GM18907 (cell line): ENCODE measurements at regions not wholly inside any gene's neighbourhood (a gene's known extent, or its start where the extent isn't known, plus 50 kb on each side); places are given as distances from the start of the nearest gene placed in this dataset.

Experiments used
- ATAC-seq: cut with Tn5 transposase; IDR thresholded peaks from one replicate; pipeline ENCODE4 v1.9.1; 2021; ENCODE audit warnings: mild to moderate bottlenecking, moderate library complexity; ENCODE audit not compliant: unreplicated experiment

DNA sequence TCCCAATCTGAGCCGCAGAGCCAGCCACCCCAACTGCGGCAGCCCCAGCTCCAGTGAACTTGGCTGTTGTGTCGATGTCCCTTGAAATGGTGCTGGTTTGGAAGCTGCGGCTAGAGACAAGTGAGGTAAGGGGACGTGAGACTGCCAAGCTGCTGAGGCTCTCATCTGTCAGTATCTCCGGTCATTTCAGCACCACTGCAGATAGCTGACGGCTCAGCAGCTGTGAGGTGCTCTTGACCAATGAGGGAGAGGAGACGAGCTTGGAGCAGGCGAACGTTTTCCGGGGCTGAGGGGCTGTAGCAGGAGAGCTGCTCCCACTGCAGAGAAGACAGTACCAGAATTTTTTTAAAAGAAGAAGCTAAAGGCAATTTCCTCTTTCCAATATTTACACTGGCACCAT, 175.5 kb upstream of the CASK start:
- no peak for ATAC-seq

DNA sequence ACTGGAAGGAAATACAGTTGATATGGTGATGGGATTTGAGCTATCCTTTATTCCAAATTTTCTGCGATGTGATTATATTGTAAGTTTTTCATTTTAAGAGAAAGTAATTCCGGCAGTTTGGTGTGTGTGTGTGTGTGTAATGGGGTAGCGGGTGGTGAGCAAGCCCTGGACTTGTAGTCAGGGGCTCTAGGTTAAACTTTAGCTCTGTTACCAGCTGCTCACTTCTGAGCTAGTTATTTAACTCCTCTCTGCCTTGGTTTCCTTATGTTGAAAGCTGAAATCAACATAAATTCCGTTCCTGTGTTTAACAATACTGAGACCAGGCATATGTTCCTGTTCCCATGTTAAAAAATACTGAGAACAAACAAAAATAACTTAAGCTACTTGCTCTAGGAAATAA, 174.1 kb upstream of the CASK start:
- no peak for ATAC-seq

DNA sequence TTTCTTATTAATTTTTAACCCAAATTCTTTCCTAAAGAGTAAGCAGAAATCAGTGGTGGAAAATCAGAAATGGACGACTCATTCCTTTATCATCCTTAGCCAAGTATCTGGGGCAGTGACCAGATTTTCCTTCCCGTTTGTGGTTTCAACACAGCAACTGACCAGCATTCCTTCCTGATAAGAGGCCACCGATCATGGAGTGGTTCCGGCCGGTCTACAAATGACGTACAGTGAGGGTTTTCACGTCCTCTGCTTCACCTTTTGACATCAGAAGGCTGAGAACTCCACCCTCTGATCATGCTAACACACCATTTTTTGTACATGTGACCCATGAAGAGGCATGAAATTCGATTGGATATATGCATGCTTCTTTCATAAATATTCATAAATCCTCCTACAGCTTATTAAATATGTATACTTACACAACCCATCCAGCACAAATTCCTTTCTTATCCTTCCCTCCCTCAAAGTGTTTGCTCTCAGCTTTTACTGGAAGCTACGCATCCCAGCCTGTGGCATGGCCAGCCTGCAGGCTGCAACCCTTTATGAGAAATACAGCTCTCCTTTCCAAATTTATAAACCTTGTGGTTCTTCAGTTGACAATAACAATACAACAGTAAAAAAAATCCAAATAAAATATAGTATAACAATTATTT, 173.0 kb upstream of the CASK start:
- no peak for ATAC-seq

DNA sequence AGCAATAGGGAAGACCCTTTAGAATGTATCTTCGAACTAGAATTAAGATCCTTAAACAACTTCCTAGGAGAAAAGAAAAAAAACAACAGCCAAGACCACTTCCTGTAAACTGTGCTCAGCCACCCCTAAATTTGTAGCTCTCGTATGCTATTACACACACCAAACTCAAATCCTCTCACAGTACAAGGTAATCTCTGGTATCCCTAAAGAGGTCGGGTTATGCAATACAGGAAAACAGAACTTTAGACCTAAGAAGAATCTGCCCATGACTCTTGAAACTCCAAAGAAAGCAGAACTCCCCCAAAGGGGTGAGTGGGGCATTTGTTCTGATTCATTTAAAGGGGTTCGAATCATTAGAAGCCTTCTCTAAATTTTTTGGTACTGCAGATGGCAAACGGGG, 170.9 kb upstream of the CASK start:
- peak; percentile 28 for ATAC-seq

DNA sequence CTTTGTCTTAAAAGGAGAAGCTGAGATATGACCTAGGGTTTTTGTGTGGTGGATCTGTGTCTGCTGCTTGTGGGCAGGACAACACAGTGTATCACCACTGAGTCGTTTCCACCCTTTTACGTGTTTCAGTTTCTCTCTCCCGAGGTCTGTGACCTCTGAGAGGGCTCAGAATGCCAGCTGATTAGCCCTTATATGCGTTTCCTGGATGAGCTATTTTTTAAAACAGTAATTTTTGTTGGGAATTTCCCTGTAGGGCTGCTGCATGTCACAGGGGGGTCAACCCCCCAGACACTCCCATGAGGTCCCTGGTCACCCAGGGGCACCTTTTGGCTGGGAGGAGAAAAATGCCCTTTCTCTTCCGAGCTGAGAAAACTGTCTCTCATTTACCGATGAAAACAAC, 170.4 kb upstream of the CASK start:
- peak; percentile 64 for ATAC-seq

DNA sequence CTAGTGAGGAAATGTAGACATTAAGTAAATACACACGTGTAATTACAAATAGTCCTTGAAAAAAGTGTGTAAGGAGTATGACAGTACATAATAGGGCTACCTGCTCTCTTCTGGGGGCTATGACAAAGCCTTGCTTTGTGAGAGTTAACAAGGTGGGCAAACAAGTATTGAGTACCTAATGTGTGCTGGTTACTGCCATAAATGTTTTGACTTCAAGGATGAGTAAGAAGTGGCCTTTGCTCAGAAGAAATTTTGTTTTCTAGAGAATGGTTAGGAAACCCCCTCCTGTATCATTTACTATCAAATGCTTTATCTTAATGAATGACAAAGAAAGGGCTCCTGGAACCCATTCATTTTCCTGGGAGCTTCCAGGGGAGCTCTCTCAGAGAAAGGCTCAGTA, 167.0 kb upstream of the CASK start:
- ATAC-seq: no peak

DNA sequence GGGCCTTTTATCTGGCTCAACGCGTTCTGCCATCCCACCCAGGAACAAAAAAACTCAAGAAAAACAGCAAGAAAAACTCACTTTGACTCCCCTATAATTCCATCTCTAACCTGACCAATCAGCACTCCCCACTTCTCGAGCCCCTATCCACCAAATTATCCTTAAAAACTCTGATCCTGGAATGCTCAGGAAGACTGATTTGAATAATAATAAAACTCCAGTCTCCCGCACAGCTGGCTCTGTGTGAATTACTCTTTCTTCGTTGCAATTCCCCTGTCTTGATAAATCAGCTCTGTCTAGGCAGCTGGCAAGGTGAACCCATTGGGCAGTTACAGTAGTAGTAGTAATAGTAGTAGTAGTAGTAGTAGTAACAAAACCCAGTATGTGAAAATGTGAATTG, 165.7 kb upstream of the CASK start:
- ATAC-seq: no peak

DNA sequence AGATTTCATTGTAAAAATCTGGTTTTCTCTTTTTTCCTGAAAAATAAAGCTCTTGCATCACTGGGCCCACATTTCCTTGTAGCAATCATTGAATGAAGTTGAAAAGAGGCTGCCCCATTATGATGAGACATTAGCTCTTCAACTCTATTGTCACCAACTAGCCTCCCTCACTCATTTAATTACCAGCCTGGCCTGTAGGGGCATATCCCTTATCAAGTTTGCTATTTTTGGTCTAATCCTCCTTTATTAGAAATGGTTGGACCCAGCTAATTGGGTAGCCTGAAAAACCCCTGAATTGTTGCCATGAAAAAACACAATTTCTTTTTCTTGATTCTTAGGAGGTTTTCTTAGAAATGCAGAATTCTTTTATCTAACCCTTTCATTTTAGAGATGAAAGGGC, 164.6 kb upstream of the CASK start:
- no peak for ATAC-seq

DNA sequence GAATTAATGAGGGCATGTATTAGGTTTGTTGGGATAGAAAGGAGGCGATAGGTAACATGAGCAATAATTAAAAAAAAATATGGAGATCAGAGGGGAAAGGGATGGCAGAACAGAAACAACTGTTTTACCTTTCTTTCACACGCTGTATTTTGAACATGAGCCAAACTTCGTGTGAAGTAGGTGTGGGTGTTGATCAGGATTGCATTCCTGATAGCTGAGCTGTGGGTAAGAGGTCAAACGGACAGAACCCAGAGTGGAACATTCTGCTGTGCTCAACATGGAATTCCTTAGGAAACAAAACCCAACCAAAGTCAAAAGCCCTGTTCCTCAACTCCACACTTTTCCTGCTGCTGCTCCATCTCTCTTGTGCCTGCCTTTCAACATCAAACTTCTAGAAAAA, 162.5 kb upstream of the CASK start:
- no peak for ATAC-seq

DNA sequence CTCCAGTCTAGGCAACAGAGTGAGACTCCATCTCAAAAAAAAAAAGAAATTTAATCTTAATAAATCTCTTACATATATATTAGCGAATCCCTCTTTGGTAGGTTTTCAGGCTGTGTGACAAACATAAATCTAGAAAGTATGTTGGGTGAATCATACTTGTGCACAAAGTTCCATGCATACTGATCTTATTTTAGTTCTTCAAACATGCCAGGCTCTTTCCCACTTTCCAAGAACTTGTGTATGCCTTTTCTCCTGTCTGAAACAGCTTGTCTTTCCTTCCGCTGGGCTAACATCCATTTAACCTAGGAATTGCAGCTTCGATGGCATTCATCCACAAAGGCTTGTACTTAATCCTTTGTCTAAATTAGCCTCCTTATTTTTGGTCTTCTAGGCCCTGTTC, 156.6 kb upstream of the CASK start:
- ATAC-seq: no peak

DNA sequence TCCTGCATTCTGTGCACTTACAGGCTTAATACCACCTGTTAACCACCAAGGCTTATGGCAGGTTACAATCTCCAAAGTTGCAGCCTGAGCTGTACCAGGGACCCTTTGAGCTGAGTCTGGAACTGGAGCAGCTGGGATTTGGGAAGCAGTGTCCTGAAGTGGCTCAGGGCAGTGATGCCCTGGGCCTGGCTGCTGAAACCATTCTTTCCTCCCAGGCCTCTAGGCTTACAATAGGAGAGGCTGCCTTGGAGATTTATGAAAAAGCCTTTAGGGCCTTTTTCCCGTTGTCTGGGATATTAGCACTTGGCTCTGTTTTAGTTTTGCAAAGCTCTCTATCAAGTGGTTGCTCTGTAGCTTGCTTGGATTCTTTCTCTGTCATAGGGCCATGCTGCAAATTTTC, 154.3 kb upstream of the CASK start:
- ATAC-seq: no peak

DNA sequence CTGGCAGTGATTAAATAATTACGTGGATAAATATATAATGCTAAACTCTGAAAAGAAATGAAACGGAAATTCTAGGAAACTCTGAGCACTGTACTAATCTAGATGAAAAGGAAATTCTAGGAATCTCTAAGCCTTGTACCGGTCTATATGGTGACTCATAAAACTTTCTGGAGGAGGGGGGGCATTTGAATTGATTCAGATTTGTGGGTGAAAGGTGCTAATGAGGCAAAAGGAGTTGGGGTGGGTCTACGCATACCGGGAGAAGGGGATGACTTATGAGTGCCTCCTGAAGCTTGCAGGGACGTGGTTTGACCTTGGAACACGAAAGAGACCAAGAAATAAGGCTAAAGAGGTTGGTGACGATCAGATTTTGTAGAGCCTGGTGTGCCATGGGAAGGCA, 151.7 kb upstream of the CASK start:
- ATAC-seq: no peak

DNA sequence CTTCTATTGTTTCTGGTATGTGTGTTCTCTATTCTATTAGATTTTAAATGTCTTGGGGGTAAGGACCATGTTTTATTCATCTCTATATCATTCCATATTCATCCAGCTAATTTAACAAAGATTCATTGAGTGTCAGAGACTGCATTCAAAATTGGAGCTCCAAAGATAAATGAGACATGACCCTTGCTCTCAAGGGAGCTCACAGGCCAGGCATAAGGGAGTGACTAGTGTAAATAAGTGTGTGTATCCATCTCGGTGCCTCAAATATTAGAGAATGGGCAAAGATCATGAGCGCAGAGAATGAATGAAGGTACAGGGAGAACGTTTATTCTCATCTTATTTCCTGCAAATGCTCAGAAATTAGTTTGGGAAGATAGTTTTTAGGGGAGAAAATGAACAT, 150.1 kb upstream of the CASK start:
- ATAC-seq: no peak

DNA sequence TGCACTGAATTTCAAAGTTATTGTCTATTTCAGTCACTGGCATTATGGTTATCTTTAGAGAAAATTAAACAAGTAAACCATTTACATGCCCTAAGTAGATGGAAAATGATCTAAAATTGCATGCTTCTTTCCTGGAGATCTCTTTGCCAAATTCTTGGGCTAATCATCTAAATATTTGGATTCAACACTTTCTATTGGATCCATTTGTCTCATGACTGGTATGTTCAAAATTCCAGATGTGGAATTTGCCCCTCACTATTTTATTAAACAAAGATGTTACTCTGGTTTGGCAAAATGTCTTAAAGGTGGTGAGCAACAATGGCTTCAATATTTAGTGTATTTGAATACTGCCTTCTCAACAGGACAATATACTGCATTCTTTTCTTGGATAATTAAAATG, 147.5 kb upstream of the CASK start:
- no peak for ATAC-seq

DNA sequence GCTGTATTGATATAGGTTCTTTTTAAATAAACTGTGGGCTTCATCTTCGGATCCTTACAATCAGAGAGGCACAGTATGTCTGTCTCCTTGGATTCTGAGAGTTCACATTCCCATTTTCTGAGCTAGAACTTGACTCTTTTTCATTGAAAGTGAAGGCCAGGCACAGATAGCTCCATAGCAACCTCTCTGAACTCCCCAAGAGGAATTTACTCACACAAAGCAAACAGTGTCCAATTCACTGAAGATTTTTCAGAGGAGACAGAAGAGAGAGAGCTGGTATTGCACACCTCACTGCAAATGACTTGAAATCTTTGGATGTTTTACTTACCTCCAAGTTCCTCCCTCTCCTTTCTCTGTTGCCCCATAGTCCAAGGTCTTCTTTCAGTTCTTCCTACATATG, 130.9 kb upstream of the CASK start:
- no peak for ATAC-seq

DNA sequence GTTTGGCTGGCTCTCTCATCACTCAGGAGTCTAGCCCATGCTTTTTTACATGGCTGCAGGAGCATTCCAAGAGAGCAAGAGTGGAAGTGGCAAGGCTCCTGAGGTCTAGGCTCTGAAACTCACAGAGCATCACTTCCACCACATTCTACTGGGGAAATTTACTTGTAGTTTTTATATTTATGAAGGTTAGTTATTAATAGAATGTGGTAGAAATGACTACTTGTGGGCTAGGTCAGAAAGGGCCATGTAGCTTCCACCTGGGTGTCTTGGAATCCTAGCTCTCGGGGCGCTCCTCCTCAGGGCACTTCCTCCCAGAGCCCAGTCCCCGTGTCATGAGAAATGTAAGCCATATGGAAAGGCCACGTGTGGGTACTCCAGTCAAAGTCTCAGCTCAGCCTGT, 127.0 kb upstream of the CASK start:
- ATAC-seq: peak; percentile 62

DNA sequence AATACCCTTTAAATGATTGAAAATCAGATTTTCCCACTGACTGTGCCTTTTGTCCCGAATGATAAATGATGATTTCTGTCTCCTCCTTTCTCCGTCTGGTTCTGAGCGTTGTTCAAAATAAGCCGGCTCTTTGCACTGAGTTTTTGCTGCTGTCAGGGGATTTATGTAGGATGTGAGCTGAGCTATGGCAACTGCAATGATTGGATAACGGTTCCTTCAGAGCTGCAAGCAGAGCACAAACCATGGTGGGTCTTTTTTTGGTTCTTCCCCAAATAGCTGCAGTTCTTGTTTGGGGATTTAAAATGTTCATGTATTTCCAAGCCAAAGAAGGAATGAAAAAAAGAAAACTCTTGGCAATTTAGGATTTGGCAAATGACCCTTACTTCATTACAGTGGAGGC, 124.5 kb upstream of the CASK start:
- ATAC-seq: no peak

DNA sequence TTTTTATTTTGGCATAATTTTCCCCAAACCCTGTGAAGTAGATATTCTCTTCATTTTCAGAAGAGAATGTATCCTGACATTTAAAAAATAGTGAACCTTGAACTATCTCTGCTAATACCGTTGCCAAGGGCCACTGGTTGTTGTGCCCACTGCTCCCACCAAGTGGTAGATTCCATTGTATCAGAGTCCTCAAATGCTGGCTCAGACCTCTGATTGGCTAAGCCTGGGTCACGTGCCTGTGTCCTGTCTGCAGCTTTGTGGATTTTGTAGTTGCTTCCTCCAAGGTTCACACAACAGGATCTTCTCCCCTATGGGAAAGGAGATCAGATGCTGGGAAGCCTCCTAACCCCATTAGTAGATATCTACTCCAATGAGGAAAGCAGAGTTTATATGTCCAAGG, 104.8 kb upstream of the CASK start:
- ATAC-seq: no peak

DNA sequence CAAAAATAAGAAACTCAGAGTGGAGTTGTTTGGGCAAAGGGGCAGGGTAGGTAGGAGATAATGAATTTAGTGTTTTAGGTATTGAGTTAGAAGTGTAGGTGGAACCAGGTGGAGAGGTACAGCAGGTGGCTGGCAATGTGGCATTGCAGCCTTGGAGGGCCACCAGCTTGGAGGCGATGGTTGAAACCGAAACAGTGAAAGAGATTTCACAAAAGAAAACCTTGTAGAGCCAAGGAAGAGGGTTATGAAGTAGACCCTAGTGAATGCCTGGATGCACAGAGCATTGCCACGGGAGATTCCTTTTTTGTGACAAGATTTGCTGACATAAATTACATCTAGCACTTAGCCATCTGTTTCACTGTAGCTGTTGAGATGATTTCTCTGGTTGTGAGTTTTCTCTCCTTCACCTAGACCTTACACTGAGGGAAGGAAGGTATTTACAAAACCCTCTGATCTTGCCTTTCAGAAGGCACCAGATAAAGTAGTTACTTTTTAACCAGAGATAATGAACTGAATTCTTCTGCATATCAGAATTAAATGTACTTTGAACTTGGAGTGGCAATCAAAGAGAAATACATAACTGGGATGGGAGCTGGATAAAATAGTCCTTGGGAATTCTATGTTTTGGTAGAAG, 104.1 kb upstream of the CASK start:
- no peak for ATAC-seq

DNA sequence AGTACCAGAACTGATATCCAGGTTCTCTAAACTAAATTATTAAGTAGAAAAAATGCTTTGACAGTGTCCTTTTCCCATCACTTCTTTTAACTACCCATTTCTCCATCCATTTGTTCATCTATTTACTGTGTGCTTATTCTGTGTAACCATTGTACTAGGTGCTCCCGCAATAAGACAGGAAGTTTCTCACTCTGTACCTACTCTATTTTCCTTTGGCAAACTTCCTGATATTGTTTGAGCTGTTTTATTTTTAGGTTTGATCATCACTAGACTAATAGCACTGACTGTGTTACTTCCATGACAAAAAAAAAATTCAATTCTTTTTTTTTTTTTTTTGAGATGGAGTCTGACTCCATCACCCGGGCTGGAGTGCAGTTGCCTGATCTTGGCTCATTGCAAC, 102.5 kb upstream of the CASK start:
- no peak for ATAC-seq

DNA sequence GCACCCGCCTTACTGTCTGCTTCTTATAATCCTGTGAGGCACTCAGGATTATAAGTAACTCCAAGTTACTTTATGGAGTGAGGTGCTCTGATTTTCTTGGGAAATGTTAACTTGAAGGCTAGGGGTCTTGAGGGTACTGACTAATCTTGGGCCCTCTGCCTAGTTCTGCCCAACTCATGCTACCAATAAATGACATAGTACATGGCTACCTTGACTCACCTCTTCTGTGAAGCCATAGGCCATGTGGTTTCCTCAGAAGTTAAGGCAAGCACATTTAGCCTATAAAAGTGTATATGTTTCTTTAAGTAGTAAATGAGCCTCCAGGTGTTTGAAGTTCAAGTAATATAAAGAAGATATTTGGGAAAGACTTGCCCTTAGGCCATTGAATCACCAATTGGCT, 99.8 kb upstream of the CASK start:
- no peak for ATAC-seq

DNA sequence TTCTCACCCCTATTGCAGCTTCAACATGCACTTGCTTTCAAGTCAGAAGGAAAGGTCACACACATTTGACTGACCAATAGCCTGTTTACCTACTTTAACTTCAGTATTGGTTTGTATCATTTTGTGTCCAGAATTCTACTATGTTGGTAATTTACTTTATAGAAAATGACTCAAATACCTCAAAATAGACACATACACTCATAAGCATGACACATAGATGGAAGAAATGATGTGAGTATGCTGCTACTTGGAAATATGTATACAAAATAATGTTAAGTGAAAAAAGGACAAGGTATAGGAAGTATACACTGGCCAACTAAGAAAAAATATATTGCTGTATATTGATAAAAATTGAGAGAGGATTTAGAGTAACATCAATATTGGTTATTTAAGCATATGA, 98.8 kb upstream of the CASK start:
- no peak for ATAC-seq

DNA sequence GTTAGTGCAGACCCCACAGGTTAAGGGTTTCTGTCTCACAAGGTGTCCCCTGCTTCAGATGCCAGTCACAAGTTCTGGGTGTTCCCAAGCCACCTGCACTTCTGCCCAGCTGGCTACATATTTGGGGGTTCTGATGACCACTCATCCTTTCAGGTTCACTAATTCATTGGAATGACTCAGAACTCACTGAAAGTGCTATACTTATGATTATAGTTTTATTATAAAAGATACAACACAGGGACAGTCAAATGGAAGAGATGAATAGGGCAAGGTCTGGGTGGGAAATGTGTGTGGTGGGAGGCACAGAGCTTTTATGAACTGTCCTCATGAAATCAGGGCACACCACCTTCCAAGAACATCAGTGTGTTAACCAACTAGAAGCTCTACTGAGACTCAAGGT, 97.7 kb upstream of the CASK start:
- no peak for ATAC-seq
